Ovary (tissue), 7 donors: ENCODE measurements at regions not wholly inside any gene's neighbourhood (a gene's known extent, or its start where the extent isn't known, plus 50 kb on each side); places are given as distances from the start of the nearest gene placed in this dataset.
"Not testable (repeated sequence)": the region's sequence is repeated elsewhere in the genome, so short reads cannot be mapped to it uniquely, and the experiment has no call there.

Experiments used
- DNase-seq, 5 donors: peaks; one replicate each; pipeline ENCODE4 v3.0.0-alpha.2; 2019 to 2020
- H3K27ac ChIP-seq, 2 donors: fragments of 200-600 bp; one replicate each; pipeline versions ENCODE4 v1.5.1 to v1.8.0; 2019 to 2022
- H3K27me3 ChIP-seq: fragments of 200-600 bp; one replicate; pipeline ENCODE4 v1.8.0; 2022
- H3K36me3 ChIP-seq: fragments of 200-600 bp; sonication (generic); one replicate; pipeline ENCODE4 v1.5.1; 2019
- H3K4me1 ChIP-seq: one replicate; pipeline ENCODE4 v1.8.1; 2013; ENCODE audit warnings: mild to moderate bottlenecking, moderate library complexity; ENCODE audit not compliant: insufficient read depth
- H3K4me3 ChIP-seq: fragments of 200-600 bp; sonication (generic); one replicate; pipeline ENCODE4 v1.5.1; 2017
- H3K9me3 ChIP-seq, 2 donors: fragments of 200-600 bp in 1 of 2; sonication (generic) in 1 of 2; one replicate each; pipeline versions ENCODE4 v1.5.1 to v1.8.1; 2013 to 2019; ENCODE audit warnings: mild to moderate bottlenecking in 1 of 2, moderate library complexity in 1 of 2
- CTCF ChIP-seq, 3 donors: fragments of 450-650 bp in 2 of 3; fragments of 200-600 bp in 1 of 3; IDR thresholded peaks; one replicate each; pipeline versions ENCODE4 v1.5.1 to v1.8.0; 2016 to 2022; ENCODE audit warnings: antibody characterized with exemption in 3 of 3, mild to moderate bottlenecking in 1 of 3
- EP300 ChIP-seq: sonication (generic); formaldehyde crosslinking; IDR thresholded peaks from one replicate; pipeline ENCODE4 v1.6.1; 2017; ENCODE audit warnings: antibody characterized with exemption
- POLR2A ChIP-seq: fragments of 450-650 bp; IDR thresholded peaks from one replicate; pipeline ENCODE4 v1.6.1; 2017; ENCODE audit warnings: antibody characterized with exemption, mild to moderate bottlenecking, moderate library complexity
- WGBS, 3 donors: extraction: QIAGEN DNeasy Blood & Tissue Kit in 1 of 3; methylation state at CpG; one replicate each; pipeline versions ENCODE4 v1.1.5 to v1.1.7; 2013 to 2017; 5-methylcytosine and 5-hydroxymethylcytosine counted together
- intact Hi-C, 4 donors: fragments of 100-400 bp; cut with DNase I; formaldehyde crosslinking; loops; one replicate each; pipeline versions ENCODE4 v1.11.0 to v1.15.1; 2022 to 2023
- donor health status: DM: no; HTN: no; CAD: no; lungs with moderate emphysema.
- donor health status: DM: no; HTN: no; CAD: no.
- donor health status: Bipolar disorder and iron deficiency.
- donor health status: DM: no; HTN: no; CAD: no.
- donor health status: DM: yes; HTN: yes; CAD: no.

GRCh38 chr6:140445474-140446004 lies 1071.1 kb upstream of the CITED2 start:
- H3K36me3 ChIP-seq = no peaks in the 10 kb centered on the region
- no peak for TF ChIP-seq POLR2A
- TF ChIP-seq EP300 = no peak
- no peak for TF ChIP-seq CTCF (IDR thresholded peaks at IDR 0.05)
- H3K27ac ChIP-seq = no peak overlapping the region
- WGBS, 3 donors = 54 to 57% (median 55%) methylated on average over 3 of the region's 3 CpGs
- H3K4me1 ChIP-seq = no peaks in the 10 kb centered on the region
- no peaks in the 10 kb centered on the region for H3K9me3 ChIP-seq
- no peak overlapping the region for H3K4me3 ChIP-seq
- no peak for DNase-seq
- no peaks in the 10 kb centered on the region for H3K27me3 ChIP-seq
- intact Hi-C loops = no loop called here

- intact Hi-C loops = loop anchor here in 1 of 4 donors (5.0 kb wide), 1 partner anchor 1071 kb away; the partner anchor contains the start of gene CITED2
- H3K4me3 ChIP-seq, DNase-seq, H3K36me3 ChIP-seq, H3K27ac ChIP-seq, H3K9me3 ChIP-seq, H3K27me3 ChIP-seq, H3K4me1 ChIP-seq: not testable (repeated sequence)
- WGBS, 3 donors = 96 to 99% (median 98%) methylated on average over 7 of the region's 7 CpGs
These were observed 1068.7 kb upstream of the CITED2 start for GRCh38 chr6:140443112-140443511.

GRCh38 chr6:140441256-140441655 lies 1066.8 kb upstream of the CITED2 start:
- Histone ChIP-seq H3K36me3 (no peaks in the 10 kb centered on the region), H3K4me3 (no peak overlapping the region), H3K27me3 (no peaks in the 10 kb centered on the region), H3K4me1 (peaks cover 5% of the 10 kb centered on the region), H3K27ac (no peak overlapping the region), H3K9me3 (no peaks in the 10 kb centered on the region)
- peak; percentile 38 to 62 (median 46) for DNase-seq
- TF ChIP-seq EP300 = no peak
- TF ChIP-seq POLR2A = no peak
- TF ChIP-seq CTCF (IDR thresholded peaks at IDR 0.05) = peak in 2 of 3 donors; percentile 22 to 30
- intact Hi-C loops = loop anchor here in 1 of 4 donors (5.0 kb wide), 1 partner anchor 1069 kb away; the partner anchor contains the start of gene CITED2
- 93 to 94% (median 93%) methylated on average over 6 of the region's 6 CpGs for WGBS, 3 donors

- H3K27ac ChIP-seq = no peak overlapping the region
- DNase-seq = no peak
- TF ChIP-seq CTCF (IDR thresholded peaks at IDR 0.05) = no peak
- TF ChIP-seq POLR2A = no peak
- TF ChIP-seq EP300 = no peak
- H3K9me3 ChIP-seq = no peaks in the 10 kb centered on the region
- no peaks in the 10 kb centered on the region for H3K36me3 ChIP-seq
- no peaks in the 10 kb centered on the region for H3K27me3 ChIP-seq
- intact Hi-C loops = loop anchor here in 1 of 4 donors (5.0 kb wide), 1 partner anchor 1068 kb away; the partner anchor contains the start of gene CITED2
- 36 to 46% (median 37%) methylated on average over 2 of the region's 2 CpGs for WGBS, 3 donors
- peaks cover 5% of the 10 kb centered on the region for H3K4me1 ChIP-seq
- H3K4me3 ChIP-seq = no peak overlapping the region
These were observed 1065.9 kb upstream of the CITED2 start for GRCh38 chr6:140440223-140440835.

- Histone ChIP-seq H3K4me1 (peaks cover 5% of the 10 kb centered on the region), H3K27ac (no peak overlapping the region), H3K4me3 (no peak overlapping the region), H3K27me3 (no peaks in the 10 kb centered on the region), H3K9me3 (no peaks in the 10 kb centered on the region), H3K36me3 (no peaks in the 10 kb centered on the region)
- 95 to 97% (median 97%) methylated on average over 2 of the region's 2 CpGs for WGBS, 3 donors
- DNase-seq = no peak
- TF ChIP-seq EP300 = no peak
- no peak for TF ChIP-seq POLR2A
- TF ChIP-seq CTCF (IDR thresholded peaks at IDR 0.05) = no peak
- intact Hi-C loops = loop anchor here in 1 of 4 donors (10.0 kb wide), 1 partner anchor 1064 kb away; the partner anchor contains the start of gene CITED2
These were observed 1063.9 kb upstream of the CITED2 start for GRCh38 chr6:140438346-140438735.
